ENCODE measurements at regions not wholly inside any gene's neighbourhood (a gene's known extent, or its start where the extent isn't known, plus 50 kb on each side); places are given as distances from the start of the nearest gene placed in this dataset.
"Not testable (repeated sequence)": the region's sequence is repeated elsewhere in the genome, so short reads cannot be mapped to it uniquely, and the experiment has no call there.

- no peak for DNase-seq
- H3K27ac Mint-ChIP-seq, result no peak overlapping the region
- ChIA-PET CTCF (no interaction called here), POLR2A (no interaction called here)
- H3K4me1 Mint-ChIP-seq, result no peaks in the 10 kb centered on the region
- H3K4me3 Mint-ChIP-seq, result no peak overlapping the region
- TF ChIP-seq CTCF (IDR thresholded peaks at IDR 0.05), result no peak
- no peaks in the 10 kb centered on the region for H3K36me3 Mint-ChIP-seq (ENCODE audit: low read depth)
- H3K27me3 Mint-ChIP-seq, result no peaks in the 10 kb centered on the region
- intact Hi-C loops (cut with micrococcal nuclease), result no loop called here
- no peak for ATAC-seq (ENCODE audit: low read depth)
- H3K9me3 Mint-ChIP-seq, result peaks cover 6% of the 10 kb centered on the region
Observed at GRCh38 chr21:27885296-27885711, 918.4 kb upstream of the ADAMTS5 start.

- H3K9me3 Mint-ChIP-seq; H3K36me3 Mint-ChIP-seq (ENCODE audit: low read depth); intact Hi-C loops (cut with micrococcal nuclease); ATAC-seq (ENCODE audit: low read depth); H3K4me3 Mint-ChIP-seq; H3K27ac Mint-ChIP-seq; POLR2A ChIA-PET; H3K4me1 Mint-ChIP-seq; CTCF ChIA-PET; H3K27me3 Mint-ChIP-seq; DNase-seq: not testable (repeated sequence)
Observed at GRCh38 chr21:27881331-27881730, 914.4 kb upstream of the ADAMTS5 start.

- H3K9me3 Mint-ChIP-seq; POLR2A ChIA-PET; H3K27me3 Mint-ChIP-seq; DNase-seq; H3K4me1 Mint-ChIP-seq; H3K4me3 Mint-ChIP-seq; H3K27ac Mint-ChIP-seq; ATAC-seq (ENCODE audit: low read depth); CTCF ChIA-PET; H3K36me3 Mint-ChIP-seq (ENCODE audit: low read depth); intact Hi-C loops (cut with micrococcal nuclease): not testable (repeated sequence)
Observed at GRCh38 chr21:27872411-27872810, 905.5 kb upstream of the ADAMTS5 start.

- ATAC-seq (ENCODE audit: low read depth); intact Hi-C loops (cut with micrococcal nuclease); DNase-seq; H3K4me1 Mint-ChIP-seq; H3K27me3 Mint-ChIP-seq; H3K36me3 Mint-ChIP-seq (ENCODE audit: low read depth); CTCF ChIA-PET; H3K4me3 Mint-ChIP-seq; POLR2A ChIA-PET; H3K27ac Mint-ChIP-seq: not testable (repeated sequence)
- H3K9me3 Mint-ChIP-seq, result peaks cover 11% of the 10 kb centered on the region
Observed at GRCh38 chr21:27870755-27871154, 903.9 kb upstream of the ADAMTS5 start.

- POLR2A ChIA-PET; H3K9me3 Mint-ChIP-seq; CTCF ChIA-PET; DNase-seq; H3K27me3 Mint-ChIP-seq; H3K4me1 Mint-ChIP-seq; H3K27ac Mint-ChIP-seq; ATAC-seq (ENCODE audit: low read depth); intact Hi-C loops (cut with micrococcal nuclease); H3K4me3 Mint-ChIP-seq; H3K36me3 Mint-ChIP-seq (ENCODE audit: low read depth): not testable (repeated sequence)
Observed at GRCh38 chr21:27860314-27860955, 893.5 kb upstream of the ADAMTS5 start.

- H3K4me3 Mint-ChIP-seq, POLR2A ChIA-PET: not testable (repeated sequence)
Observed at GRCh38 chr21:27858053-27858825, 891.4 kb upstream of the ADAMTS5 start.

GRCh38 chr21:27856988-27857387 lies 890.1 kb upstream of the ADAMTS5 start:
- intact Hi-C loops (cut with micrococcal nuclease); H3K27me3 Mint-ChIP-seq; ATAC-seq (ENCODE audit: low read depth); DNase-seq; H3K4me3 Mint-ChIP-seq; POLR2A ChIA-PET; H3K36me3 Mint-ChIP-seq (ENCODE audit: low read depth); H3K27ac Mint-ChIP-seq; H3K4me1 Mint-ChIP-seq; CTCF ChIA-PET: not testable (repeated sequence)
- peaks cover 11% of the 10 kb centered on the region for H3K9me3 Mint-ChIP-seq

More at GRCh38 chr21:27858053-27858825, 891.4 kb upstream of the ADAMTS5 start:
- H3K27ac Mint-ChIP-seq; DNase-seq; CTCF ChIA-PET; H3K27me3 Mint-ChIP-seq; H3K36me3 Mint-ChIP-seq (ENCODE audit: low read depth); intact Hi-C loops (cut with micrococcal nuclease); ATAC-seq (ENCODE audit: low read depth); H3K4me1 Mint-ChIP-seq: not testable (repeated sequence)
- peaks cover 15% of the 10 kb centered on the region for H3K9me3 Mint-ChIP-seq

GRCh38 chr21:27841084-27841672 lies 874.3 kb upstream of the ADAMTS5 start:
- H3K9me3 Mint-ChIP-seq, result no peaks in the 10 kb centered on the region
- no peaks in the 10 kb centered on the region for H3K27me3 Mint-ChIP-seq
- no peaks in the 10 kb centered on the region for H3K36me3 Mint-ChIP-seq (ENCODE audit: low read depth)
- no peak for ATAC-seq (ENCODE audit: low read depth)
- H3K27ac Mint-ChIP-seq, result no peak overlapping the region
- no peak for TF ChIP-seq CTCF (IDR thresholded peaks at IDR 0.05)
- POLR2A ChIA-PET, result no interaction called here
- H3K4me3 Mint-ChIP-seq, result no peak overlapping the region
- no peaks in the 10 kb centered on the region for H3K4me1 Mint-ChIP-seq
- DNase-seq, result no peak
- CTCF ChIA-PET, result no interaction called here
- intact Hi-C loops (cut with micrococcal nuclease), result no loop called here

Data from activated B cell treated with CpG ODN at 0.5 μM for 24 hours (primary cell).